Stimulated activated CD4-positive, alpha-beta T cell treated with anti-CD3 and anti-CD28 coated beads, Interleukin-15, amount 100 ng/mL, for 1 hour (primary cell): ENCODE measurements at regions not wholly inside any gene's neighbourhood (a gene's known extent, or its start where the extent isn't known, plus 50 kb on each side); places are given as distances from the start of the nearest gene placed in this dataset.
A peak's percentile ranks its signal among the peaks of the same experiment; 100 is the strongest.
"Not testable (repeated sequence)": the region's sequence is repeated elsewhere in the genome, so short reads cannot be mapped to it uniquely, and the experiment has no call there.

Experiments used
- DNase-seq, 2 donors: peaks; one replicate each; pipeline ENCODE4 v3.0.0-alpha.2; 2020; ENCODE audit warnings: low read depth in 1 of 2, low spot score in 1 of 2

DNA sequence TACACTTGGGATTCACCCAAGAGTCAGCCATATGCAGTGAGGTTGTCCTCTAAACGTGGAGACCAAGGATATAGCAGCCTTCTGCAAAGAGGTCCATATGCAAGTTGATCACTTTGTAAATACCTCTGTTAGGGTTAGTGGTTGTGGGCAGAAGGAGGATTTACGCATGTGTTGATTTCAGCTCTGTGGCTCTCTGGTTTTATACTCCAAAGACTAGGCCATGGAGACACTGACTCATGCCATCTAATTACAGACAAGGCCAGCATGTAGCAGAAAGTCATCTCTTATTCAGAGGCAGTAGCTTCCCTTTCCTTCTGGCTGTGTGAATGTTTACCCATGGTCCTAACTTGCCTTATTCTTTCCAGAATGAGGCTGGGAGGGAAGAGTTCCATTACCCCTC lies 140.9 kb upstream of the GOLGA6L4 start:
- DNase-seq, result not testable (repeated sequence)

GRCh38 chr15:84097053-84097452 lies 138.5 kb upstream of the GOLGA6L4 start:
- not testable (repeated sequence) for DNase-seq

DNA sequence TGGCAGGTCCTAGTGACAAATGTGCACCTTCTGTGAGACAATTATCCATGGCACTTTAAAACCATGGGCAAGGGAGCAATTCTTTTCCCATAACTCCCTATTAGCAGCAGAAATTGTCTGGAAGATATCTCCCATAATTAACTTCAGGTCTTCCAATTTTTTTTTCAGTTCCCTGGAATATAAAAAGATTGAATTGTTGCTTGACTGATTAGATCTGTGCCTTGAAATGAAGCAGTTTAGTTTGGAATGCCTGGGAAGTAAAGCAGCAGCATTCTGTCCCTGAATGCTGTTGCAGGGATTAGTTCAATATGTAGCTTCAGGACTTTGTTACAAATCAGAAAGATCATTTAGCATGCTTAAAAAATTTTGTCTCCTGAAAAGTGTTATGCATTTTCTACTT lies 137.0 kb upstream of the GOLGA6L4 start:
- no peak for DNase-seq

DNA sequence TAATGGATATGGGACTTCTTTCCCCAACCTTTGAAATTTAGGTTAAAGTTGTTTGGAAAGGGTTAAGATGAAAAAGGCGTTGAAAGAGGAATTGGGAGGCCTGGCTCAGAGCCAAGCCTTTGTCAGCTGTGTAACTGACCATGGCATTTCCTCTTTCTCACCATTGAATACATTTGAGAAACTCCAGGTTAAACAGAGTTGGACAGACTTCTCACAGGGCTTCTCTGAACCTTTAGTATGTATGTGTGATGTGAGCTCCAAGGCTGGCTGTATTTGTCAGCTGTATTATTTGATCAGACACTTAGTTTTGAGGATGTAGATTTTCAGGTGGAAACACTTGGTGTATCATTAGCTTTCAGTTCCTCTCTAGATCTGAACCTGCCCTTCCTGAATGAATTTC lies 136.4 kb upstream of the GOLGA6L4 start:
- DNase-seq, result no peak

- DNase-seq, result no peak
Observed at GRCh38 chr15:84103345-84103744, 132.2 kb upstream of the GOLGA6L4 start.

- no peak for DNase-seq
Observed at GRCh38 chr15:84104853-84105252, 130.7 kb upstream of the GOLGA6L4 start.

DNA sequence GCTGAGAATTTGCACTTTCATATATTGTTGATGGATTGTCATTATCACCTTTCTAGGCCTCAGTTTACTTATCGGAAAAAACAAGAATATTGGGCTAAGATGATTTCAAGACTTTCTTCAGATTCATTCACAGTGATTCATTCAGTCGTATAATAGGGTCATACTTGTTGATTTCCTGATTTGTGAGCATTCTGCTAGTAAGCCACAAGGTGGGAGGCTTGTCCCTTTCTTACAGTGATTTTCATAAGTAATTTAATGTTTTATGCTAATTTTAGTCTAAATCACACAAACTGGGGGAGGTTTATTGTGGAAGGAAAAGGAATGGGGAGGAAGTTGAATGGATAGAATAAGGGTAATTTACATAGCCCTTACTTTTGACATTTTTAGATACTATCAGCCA lies 126.8 kb upstream of the GOLGA6L4 start:
- DNase-seq, result no peak

DNA sequence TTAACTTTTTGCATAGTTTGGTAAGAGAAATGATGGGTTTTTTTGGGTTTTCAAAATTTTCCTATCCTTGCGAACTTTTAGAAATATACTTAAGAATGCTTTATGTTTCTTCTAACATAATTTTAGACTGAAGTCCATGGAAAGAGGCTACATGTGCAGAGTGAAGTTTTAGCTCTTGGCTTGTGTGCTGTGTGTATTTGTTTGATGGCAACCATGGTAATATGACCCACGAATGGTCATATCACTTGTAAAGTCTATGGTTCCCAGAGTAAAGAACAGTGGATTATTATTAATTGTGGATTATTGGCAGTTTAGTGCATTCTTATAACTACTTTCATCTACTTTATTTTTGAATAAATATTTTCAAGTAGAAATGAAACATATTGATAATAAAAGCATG lies 124.0 kb upstream of the GOLGA6L4 start:
- no peak for DNase-seq

- no peak for DNase-seq
Observed at GRCh38 chr15:84112025-84112424, 123.5 kb upstream of the GOLGA6L4 start.

- DNase-seq, result no peak
Observed at GRCh38 chr15:84113919-84114318, 121.7 kb upstream of the GOLGA6L4 start.

- DNase-seq, result not testable (repeated sequence)
Observed at GRCh38 chr15:84114680-84115079, 120.9 kb upstream of the GOLGA6L4 start.

GRCh38 chr15:84119351-84119750 lies 116.2 kb upstream of the GOLGA6L4 start:
- DNase-seq, result not testable (repeated sequence)

GRCh38 chr15:84120903-84121302 lies 114.7 kb upstream of the GOLGA6L4 start:
- DNase-seq, result not testable (repeated sequence)

GRCh38 chr15:84128706-84129105 lies 106.9 kb upstream of the GOLGA6L4 start:
- not testable (repeated sequence) for DNase-seq

DNA sequence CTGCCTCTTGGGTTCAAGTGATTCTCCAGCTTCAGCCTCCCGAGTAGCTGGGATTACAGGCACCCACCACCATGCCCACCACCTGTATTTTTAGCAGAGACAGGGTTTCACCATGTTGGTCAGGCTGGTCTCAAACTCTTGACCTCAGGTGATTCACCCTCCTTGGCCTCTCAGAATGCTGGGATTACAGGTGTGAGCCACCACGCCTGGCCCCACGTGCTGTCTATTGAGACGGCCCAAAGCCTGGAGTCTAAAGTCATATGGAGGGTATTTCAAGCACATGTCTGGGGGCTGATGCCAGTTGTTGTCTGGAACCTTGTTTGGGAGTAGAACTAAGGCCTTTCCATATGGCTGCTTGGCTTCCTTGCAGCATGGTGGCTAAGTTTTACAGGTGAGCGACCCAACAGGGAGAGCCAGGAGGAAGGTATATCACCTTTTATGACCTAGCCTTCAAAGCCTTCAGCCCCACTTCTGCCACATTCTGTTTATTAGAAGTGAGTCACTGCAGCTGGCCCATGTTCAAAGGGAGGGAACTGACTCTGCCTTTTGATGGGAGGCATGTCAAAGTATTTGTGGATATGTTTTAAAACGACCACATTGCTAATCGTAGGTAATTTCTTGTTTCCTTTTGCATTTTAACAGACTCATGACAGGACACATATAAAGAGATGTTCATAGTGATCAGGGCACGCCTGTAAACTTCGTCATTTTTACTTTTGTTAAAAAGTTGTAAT lies 105.3 kb upstream of the GOLGA6L4 start:
- DNase-seq, result not testable (repeated sequence)

GRCh38 chr15:84135931-84136456 lies 99.6 kb upstream of the GOLGA6L4 start:
- not testable (repeated sequence) for DNase-seq

DNA sequence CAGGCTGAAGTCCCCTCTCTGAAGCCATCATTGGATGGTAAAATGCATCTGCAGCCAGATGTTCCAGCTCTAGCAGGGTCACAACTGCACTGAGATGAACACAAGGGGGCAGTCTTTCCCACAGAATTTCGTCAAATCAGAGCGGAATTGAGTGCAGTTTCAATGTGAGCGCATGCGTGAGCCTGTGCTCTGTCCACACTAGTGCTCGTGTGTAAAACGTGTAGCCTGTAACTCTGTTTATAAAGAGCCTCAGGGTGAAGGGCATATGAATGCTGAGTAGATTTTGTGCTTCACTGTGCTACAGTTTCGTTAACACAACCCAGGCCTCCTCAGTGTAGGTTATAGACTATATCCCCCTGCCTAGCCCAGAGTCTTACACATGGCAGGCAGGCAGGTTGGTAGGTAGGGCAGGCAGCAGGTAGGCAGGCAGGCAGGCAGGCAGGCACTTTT lies 92.7 kb upstream of the GOLGA6L4 start:
- DNase-seq, result peak; percentile 33 to 38

DNA sequence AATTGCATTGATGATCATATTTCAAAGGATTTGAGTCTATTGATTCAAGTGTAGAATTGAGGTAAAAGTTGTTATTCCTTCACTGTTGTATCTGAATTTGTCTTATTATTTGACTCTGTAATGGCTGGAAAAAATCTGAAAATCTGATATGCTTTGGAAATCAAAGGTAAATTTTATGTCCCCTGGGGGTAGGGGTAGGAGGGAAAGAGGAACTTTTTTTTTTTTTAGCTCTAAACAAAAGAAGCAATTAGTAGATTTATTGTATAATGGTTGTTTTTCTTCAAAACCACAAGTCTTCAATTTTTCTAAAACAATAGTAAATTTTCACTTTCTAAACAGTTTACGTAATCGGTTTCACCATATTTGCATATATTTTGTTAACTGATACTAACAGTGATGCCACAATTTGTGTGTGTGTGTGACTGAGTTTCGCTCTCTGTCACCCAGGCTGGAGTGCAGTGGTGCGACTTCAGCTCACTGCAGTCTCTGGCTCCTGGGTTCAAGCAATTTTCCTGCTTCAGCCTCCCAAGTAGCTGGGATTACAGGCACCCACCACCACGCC lies 91.7 kb upstream of the GOLGA6L4 start:
- DNase-seq, result no peak

DNA sequence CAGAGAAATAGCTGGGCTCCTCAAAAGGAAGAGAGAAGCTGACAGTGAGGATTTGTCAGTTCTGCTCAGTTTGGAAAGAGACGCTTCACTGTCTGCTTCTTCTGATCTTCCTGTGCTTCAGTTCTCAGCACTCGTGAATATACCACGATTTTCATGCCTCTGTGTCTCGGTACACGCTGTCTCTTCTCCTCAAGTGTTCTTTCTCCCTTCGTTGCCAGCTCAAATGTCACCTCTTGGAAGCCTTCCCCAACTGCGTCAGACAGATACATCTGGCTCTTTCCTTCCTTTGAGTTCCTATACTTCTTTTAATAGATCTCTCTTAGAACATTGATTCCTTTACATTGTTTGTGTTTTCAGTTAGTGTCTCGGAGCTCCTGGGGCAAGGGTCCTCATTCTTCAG lies 90.6 kb upstream of the GOLGA6L4 start:
- DNase-seq, result not testable (repeated sequence)

DNA sequence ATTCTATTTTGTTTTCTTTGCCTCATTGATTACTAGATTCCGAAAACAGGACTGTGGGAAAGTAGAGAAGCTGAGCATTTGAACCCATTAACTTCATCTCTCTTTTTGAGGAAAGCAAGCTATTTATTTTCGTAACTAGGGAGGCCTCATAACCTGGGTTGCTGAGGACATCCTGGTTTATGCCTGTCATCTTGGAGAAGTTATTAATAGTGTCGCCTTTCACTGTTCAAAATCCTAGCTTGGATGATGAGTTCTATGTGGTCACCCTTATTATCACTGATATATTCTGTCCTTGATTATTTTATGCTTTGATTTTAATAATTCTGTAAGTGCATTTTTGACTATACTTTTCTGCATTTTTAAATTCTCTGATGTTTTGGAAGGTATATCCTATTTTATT lies 89.3 kb upstream of the GOLGA6L4 start:
- not testable (repeated sequence) for DNase-seq

DNA sequence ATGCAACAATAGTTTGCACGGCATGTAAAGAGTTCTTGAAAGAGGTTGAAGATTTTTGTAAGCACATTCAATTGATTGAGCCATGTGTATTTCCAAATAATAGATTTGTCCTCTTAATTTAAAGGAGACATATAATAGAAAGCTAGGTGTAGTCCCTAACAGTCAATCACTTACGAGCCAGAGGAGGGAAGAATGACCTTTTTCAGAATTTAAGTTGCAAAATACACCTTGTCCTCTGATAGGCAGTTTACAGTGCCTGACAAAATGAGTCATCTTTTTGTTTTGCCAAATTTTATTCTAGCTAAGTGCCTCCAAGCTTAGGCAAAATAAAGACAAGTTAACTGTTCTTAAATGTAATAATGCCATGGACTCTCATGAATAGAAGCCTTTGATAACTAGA lies 88.3 kb upstream of the GOLGA6L4 start:
- DNase-seq, result not testable (repeated sequence)

GRCh38 chr15:84151205-84151931 lies 84.2 kb upstream of the GOLGA6L4 start:
- no peak for DNase-seq
